AG08395 (cell line): ENCODE measurements at regions not wholly inside any gene's neighbourhood (a gene's known extent, or its start where the extent isn't known, plus 50 kb on each side); places are given as distances from the start of the nearest gene placed in this dataset.

ENCODE experiments used
- DNase-seq: peaks from one replicate; pipeline ENCODE4 v3.0.0; 2012; ENCODE audit warnings: mixed read lengths, low spot score

GRCh38 chr7:19442016-19442785 lies 266.6 kb downstream of the POLR1F start:
- peak; percentile 70 for DNase-seq

- DNase-seq = no peak
Measured at GRCh38 chr7:19439517-19439916, 269.3 kb downstream of the POLR1F start.

- no peak for DNase-seq
Measured at GRCh38 chr7:19437446-19437845, 271.4 kb downstream of the POLR1F start.

- DNase-seq = no peak
Measured at GRCh38 chr7:19427944-19428343, 280.9 kb downstream of the POLR1F start.

GRCh38 chr7:19421861-19422260 lies 276.6 kb upstream of the FERD3L start:
- DNase-seq = no peak

- DNase-seq = no peak
Measured at GRCh38 chr7:19417231-19417630, 272.0 kb upstream of the FERD3L start.

GRCh38 chr7:19415123-19415522 lies 269.9 kb upstream of the FERD3L start:
- no peak for DNase-seq

- no peak for DNase-seq
Measured at GRCh38 chr7:19413443-19413965, 268.3 kb upstream of the FERD3L start.

GRCh38 chr7:19410691-19411090 lies 265.5 kb upstream of the FERD3L start:
- DNase-seq = no peak

GRCh38 chr7:19410106-19410505 lies 264.9 kb upstream of the FERD3L start:
- DNase-seq = no peak

- no peak for DNase-seq
Measured at GRCh38 chr7:19408706-19409220, 263.5 kb upstream of the FERD3L start.

- no peak for DNase-seq
Measured at GRCh38 chr7:19407270-19407669, 262.0 kb upstream of the FERD3L start.

GRCh38 chr7:19405541-19405940 lies 260.3 kb upstream of the FERD3L start:
- peak; percentile 18 for DNase-seq

- DNase-seq = peak; percentile 92
Measured at GRCh38 chr7:19404912-19405329, 259.7 kb upstream of the FERD3L start.

- DNase-seq = no peak
Measured at GRCh38 chr7:19403691-19404090, 258.5 kb upstream of the FERD3L start.

GRCh38 chr7:19401461-19401860 lies 256.2 kb upstream of the FERD3L start:
- no peak for DNase-seq

- no peak for DNase-seq
Measured at GRCh38 chr7:19400758-19401254, 255.6 kb upstream of the FERD3L start.

GRCh38 chr7:19397911-19398310 lies 252.7 kb upstream of the FERD3L start:
- no peak for DNase-seq

- DNase-seq = peak; percentile 4
Measured at GRCh38 chr7:19392246-19392645, 247.0 kb upstream of the FERD3L start.

- no peak for DNase-seq
Measured at GRCh38 chr7:19390795-19391194, 245.6 kb upstream of the FERD3L start.

- DNase-seq = no peak
Measured at GRCh38 chr7:19381321-19381720, 236.1 kb upstream of the FERD3L start.

- DNase-seq = no peak
Measured at GRCh38 chr7:19378345-19378714, 233.1 kb upstream of the FERD3L start.

- DNase-seq = peak; percentile 63
Measured at GRCh38 chr7:19377611-19378344, 232.6 kb upstream of the FERD3L start.
